Activated CD4-positive, alpha-beta T cell treated with anti-CD3 and anti-CD28 coated beads, Interleukin-2, amount 50 U/mL, for 1 hour (primary cell): ENCODE measurements at regions not wholly inside any gene's neighbourhood (a gene's known extent, or its start where the extent isn't known, plus 50 kb on each side); places are given as distances from the start of the nearest gene placed in this dataset.

ENCODE experiments used
- DNase-seq: peaks from one replicate; pipeline ENCODE4 v3.0.0-alpha.2; 2020

- no peak for DNase-seq
Measured at GRCh38 chr10:105969884-105970377, 1194.6 kb downstream of the SORCS1 start.

DNA sequence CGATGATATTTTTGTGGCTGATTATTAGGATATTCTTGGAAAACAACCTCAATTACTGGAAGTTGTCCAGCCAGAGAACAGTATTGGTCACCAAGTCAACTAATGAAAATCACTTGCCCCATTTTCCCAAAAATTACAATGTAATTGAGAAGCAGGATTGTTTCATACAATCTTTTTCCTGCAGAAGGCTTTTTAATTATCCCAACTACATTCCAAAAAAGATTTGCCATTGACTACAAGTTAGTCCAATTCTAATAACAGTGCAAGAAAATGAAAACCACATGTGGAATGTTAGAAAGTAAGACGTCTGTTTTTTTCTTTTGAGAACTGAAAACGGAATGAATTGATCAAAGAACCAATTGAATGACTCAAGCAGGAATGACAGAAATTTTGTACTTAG, 1195.8 kb downstream of the SORCS1 start:
- DNase-seq, result no peak

GRCh38 chr10:105967256-105967655, 1197.2 kb downstream of the SORCS1 start:
- DNase-seq, result no peak

DNA sequence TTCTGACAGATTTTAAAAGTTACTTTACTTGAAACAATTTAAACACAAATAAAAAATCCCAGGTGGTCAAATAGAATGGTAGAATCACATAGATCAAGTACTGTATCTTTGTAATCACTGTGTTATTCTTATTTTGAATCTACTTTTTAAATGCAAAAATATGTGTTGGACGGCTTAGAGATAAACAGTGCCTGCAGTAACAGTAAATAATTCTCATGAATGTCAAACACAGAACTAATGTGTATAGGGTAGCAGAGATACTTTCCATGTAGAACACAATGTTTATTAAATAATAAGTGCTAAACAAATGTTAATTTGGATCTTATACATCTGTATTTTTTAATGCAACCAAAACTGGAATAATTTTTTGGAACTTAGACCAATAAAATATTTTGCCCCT, 1199.4 kb downstream of the SORCS1 start:
- DNase-seq, result no peak

DNA sequence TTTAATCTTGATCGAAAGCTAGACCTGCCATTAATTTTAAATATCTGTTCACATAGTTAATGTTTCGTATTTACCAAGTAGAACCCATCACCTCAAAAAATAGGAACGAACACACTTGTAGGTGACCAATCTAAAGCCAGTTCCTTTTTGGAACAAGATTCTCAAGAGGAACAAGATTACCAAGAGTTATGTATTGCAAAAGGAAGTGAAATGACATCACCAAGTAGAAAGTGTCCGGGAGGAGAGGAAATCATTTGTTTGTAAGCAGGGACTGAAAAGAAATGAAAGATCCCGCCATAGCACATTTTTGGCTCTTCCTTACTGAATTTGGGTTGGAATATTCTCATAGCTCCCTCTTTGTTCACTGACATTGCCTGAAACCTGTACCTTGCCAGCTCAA, 1200.5 kb downstream of the SORCS1 start:
- no peak for DNase-seq

GRCh38 chr10:105963334-105963884, 1201.1 kb downstream of the SORCS1 start:
- DNase-seq, result no peak

- DNase-seq, result no peak
Measured at GRCh38 chr10:105956550-105956949, 1208.0 kb downstream of the SORCS1 start.

DNA sequence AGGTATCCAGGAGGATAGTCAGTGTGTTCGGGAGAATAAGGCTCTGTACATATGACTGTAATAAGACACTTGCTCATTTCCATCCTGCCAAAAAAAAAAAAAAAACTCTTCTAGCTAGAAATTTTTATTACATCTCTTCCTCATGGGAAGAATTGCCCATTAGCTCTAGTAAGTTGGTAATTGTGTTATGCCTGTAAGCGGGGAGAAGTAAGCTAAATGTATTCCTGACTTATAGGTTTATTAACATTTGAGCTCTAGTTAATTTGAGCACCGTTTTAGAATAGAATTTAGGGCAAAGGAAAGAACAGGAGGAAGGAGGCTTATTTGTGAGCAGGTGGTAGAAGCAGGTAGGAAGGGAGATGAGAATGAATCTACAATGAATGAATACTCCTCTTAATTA, 1210.6 kb downstream of the SORCS1 start:
- DNase-seq, result no peak

- DNase-seq, result no peak
Measured at GRCh38 chr10:105953056-105953455, 1211.5 kb downstream of the SORCS1 start.

GRCh38 chr10:105952153-105952552, 1212.4 kb downstream of the SORCS1 start:
- no peak for DNase-seq

GRCh38 chr10:105950410-105950809, 1214.1 kb downstream of the SORCS1 start:
- peak; percentile 11 for DNase-seq

DNA sequence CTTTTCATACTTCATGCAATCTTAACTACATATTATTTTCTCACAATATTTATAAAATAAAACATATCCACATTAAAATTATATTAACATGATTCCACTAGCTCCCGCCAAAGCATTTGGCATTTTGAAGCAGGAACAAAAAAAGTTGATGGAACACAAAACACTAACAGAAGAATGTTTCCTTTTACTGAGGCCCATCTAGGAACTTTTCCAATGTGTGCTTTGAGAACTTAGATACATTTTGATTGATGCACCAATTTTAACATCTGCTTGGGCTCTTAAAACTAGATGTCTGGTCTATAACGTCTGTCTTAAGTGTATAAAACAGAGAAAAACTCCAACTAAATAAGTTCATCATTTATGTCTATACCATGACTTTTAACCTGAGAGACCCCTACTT, 1214.8 kb downstream of the SORCS1 start:
- DNase-seq, result no peak

DNA sequence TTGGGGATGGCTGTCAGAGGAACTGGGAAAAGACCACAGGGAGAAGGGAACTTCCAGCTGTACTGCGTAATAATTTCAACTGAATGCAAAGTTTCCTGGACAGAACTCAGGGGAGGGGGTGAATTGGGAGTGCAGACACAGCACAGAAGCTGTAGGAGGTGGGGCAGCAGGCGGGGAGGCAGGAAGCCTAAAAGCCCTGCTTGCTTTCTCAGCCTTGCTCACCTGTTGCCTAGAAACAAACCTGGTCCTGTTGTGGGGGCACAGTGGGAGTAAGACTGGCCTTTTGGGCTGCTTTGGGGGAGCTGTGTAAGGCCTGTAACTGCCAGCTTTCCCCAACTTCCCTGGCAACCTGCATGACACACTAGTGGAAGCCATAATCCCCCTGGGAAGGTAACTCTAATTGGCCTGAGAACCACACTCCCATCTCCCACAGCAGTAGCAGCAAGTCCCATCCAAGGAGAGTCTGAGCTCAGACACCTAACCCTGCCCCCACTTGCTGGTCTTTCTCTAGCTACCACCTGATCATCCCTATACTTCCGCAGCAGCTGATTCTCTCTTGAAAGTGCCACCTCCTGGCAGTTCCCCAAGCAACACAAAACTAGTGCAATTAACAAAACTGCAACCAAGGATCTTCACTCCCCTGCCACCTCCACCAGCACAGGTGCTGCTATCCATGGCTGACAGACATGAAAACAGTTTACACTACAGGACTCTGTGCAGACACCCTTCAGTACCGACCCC, 1239.3 kb downstream of the SORCS1 start:
- DNase-seq, result no peak

- no peak for DNase-seq
Measured at GRCh38 chr10:105921348-105921747, 1243.2 kb downstream of the SORCS1 start.

DNA sequence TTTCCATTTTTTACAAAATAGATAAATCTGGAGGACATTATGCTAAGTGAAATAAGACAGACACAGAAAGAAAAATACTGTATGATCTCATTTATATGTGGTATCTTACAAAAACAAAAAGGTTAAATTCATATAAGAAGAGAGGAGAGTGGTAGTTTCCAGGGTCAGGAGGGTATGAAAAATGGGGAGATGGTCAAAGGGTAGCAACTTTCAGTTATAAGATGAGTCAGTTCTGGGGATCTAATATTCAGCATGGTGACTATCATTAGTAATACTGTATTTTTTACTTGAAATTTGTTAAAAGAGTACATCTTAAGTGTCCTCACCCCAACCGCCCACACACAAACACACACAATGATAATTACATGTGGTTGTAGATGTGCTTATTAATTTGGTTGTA, 1250.1 kb downstream of the SORCS1 start:
- no peak for DNase-seq

DNA sequence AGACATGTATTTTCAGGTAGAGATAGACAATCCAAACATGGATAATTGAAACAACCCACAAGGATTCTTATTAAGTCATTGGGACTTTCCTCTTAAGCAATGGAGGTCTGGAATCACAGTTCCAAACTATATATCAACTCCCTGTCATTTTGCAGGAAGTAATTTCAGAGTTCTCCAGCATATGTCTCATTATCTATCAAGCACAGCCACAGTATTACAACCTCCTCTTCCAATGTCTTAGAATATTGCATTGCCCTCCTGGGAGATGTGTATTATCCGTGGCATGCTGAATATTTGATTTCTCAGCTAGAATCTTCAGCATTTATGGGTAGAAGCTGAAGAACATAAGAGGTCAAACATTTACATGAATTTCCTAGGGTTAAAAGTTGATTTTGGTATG, 1255.8 kb downstream of the SORCS1 start:
- DNase-seq, result no peak

GRCh38 chr10:105885495-105885894, 1244.4 kb downstream of the SORCS3 start:
- no peak for DNase-seq

- no peak for DNase-seq
Measured at GRCh38 chr10:105879401-105879800, 1238.3 kb downstream of the SORCS3 start.

DNA sequence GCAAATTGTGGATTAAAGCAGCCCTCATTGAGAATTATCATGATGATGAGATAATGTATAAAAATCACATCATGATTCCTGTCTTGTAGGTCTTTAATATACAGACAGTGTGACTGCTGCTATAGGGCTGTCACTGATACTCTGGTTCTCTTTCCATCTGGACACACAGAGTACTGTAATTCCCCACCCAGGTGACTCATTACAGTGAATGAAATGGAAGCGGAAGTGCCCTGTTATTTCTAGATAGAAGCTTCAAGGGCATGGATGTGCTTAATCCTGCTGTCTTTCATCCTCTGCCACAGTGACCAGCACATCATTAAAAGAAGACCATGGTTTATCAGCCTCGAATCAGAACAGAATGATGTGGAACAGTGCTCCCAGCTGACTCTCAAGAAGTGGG, 1234.0 kb downstream of the SORCS3 start:
- DNase-seq, result no peak

DNA sequence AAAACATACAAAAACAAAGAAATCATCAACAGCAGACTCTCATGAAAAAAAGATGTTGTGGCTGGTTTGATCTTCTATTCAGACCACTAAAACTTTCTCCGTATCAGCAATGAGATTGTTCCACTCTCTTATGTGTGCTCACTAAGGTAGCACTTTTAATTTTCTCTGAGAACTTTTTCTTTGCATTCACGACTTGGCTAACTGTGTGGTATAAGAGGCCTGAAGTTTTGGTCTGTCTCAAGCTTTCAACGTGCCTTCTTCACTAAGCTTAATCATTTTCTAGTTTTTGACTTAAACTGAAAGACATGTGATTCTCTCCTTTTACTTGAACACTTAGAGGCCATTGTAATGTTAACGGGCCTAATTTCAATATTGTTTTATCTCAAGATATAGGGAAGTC, 1231.6 kb downstream of the SORCS3 start:
- DNase-seq, result no peak

- DNase-seq, result no peak
Measured at GRCh38 chr10:105868935-105869334, 1227.8 kb downstream of the SORCS3 start.

GRCh38 chr10:105864854-105865253, 1223.8 kb downstream of the SORCS3 start:
- DNase-seq, result no peak

DNA sequence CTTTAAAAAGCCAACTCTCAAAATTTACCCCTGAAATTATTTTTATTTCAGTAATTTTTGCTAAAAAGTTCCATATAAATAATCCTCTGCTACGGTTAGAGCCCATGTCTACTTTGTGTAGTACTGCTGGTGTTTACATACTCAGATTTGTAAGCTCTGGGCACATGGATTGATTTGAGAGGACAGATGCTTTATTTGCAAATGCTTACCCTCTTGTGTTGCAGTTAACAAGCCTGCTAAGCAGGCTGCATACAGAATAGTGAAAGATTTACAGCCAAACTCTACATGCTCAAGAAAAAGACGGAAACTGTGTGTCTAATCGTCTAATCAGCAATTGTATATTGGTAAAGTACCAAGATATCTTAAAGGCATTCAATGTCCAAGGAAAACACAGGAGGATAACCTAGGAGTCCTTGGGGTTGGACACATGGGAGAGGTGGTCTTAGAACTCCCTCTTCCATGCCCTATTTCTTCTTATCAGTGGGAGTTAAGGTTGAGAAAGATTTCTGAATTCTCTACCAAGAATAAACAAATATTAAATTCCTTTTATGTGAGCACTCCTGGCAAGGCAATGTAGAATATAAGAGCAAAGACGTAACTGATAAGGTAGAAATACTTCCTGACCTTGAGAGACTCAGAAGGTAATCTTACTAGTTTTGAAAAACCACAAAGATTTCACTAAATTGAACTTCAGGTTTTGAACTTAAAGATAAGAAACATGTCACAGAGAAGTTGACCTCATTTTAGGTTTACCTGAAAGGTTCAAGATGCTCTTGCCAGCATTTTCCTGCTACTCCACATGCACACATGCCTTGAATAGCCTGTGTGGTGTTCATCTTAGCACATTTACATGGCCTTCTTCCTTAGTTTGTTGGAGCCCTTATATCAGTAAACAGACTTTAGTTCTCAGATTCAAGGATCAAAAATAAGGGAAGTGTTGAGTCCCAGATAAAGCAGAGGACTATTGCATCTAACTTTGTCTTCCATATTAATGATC, 1216.5 kb downstream of the SORCS3 start:
- DNase-seq, result no peak

DNA sequence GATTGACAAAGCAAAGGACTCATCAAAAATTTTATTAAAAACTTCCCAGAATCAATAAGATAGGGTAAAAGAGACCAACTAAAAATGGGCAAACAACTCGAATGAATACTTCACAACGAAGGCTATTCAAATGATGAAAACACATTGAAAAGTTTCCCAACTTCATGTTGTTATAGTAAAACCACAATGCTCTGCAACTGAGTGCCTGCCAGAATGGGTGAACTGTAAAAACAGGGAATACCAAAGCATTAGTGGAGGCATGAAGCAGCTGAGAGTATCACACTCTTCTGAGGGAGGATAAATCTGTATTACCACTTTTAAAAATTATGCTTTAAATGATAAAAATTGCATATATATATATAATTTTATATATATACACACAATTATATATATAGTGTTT, 1214.7 kb downstream of the SORCS3 start:
- DNase-seq, result no peak
